ENCODE measurements at regions not wholly inside any gene's neighbourhood (a gene's known extent, or its start where the extent isn't known, plus 50 kb on each side); places are given as distances from the start of the nearest gene placed in this dataset.

DNA sequence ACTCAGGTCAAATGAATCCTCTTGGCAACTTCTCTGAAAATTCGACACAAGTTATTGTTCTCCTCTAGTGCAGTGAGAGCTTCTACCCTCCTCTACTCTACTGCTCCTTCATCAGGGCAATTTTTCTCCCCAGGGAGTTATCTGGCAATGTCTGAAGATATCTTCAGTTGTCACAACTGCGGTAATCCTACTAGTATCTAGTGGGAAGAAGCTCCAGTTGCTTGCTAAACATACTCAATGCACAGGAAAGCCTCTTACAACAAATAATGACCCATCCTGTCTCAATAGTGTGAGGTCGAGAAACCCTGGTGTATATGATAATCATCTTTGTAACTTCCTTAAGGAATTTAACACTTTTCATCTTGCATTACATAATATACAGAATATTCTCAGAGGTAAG, 1147.6 kb downstream of the IGSF11 start:
- in situ Hi-C loops (cut with MboI), result no loop called here
- no peaks in the 10 kb centered on the region for H3K36me3 ChIP-seq (ENCODE audit: control insufficient read depth, insufficient read depth, low read length)

DNA sequence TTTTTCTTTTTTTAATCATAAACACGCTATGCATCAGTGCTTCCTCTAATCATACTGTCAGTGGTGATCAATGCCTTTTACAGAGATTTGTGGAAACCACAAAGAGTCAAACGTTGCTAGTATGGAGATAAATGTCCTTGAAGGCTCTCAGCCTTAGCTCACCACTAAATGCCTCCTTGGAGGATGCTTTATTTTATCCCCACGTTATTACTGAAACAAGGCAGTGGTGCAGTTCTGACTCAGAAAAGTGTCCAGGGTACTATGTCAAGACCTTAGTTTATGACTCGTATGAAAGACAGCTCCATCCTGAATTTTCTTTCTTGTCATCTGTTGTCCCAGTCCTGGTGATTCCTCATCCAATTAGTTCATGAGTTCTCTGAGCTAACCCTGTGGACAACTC, 1146.7 kb downstream of the IGSF11 start:
- in situ Hi-C loops (cut with MboI) (no loop called here), intact Hi-C loops (cut with micrococcal nuclease) (no loop called here)
- Histone ChIP-seq H3K4me3 (no peak overlapping the region), H3K4me1 (replicated peaks in 1 of 2; ENCODE audit: control insufficient read depth in 2 of 2, insufficient read depth in 2 of 2, low read length in 2 of 2) (no peaks in the 10 kb centered on the region), H3K9me3 (replicated peaks; ENCODE audit: control insufficient read depth, insufficient read depth, low read depth, low read length) (no peaks in the 10 kb centered on the region), H3K9ac (ENCODE audit: insufficient read depth in 1 of 2, low read depth in 2 of 2, low read length in 2 of 2) (no peak overlapping the region), H4K20me1 (replicated peaks; ENCODE audit: control insufficient read depth, insufficient read depth, low read length) (no peaks in the 10 kb centered on the region), H3K4me2 (ENCODE audit: insufficient read depth, low read length) (no peak overlapping the region), H3K79me2 (ENCODE audit: control insufficient read depth, insufficient read depth, low read length) (no peaks in the 10 kb centered on the region), H3K27me3 (ENCODE audit: control insufficient read depth in 2 of 2, insufficient read depth in 2 of 2, low read length in 2 of 2) (no peaks in the 10 kb centered on the region), H3K36me3 (ENCODE audit: control insufficient read depth, insufficient read depth, low read length) (no peaks in the 10 kb centered on the region), H2AFZ (ENCODE audit: low read depth, low read length) (no peak overlapping the region), H3K9me1 (ENCODE audit: control insufficient read depth, insufficient read depth, low read length) (no peaks in the 10 kb centered on the region), H3K27ac (ENCODE audit: extremely low read depth, low read depth, low read length) (no peak overlapping the region)
- no peak for FAIRE-seq
- BruUV-seq (replicated peaks), result no TSS peak
- WGBS (ENCODE audit: insufficient coverage, low coverage, missing lambda C conversion rate), result 0% methylated on average over 3 of the region's 4 CpGs
- DNase-seq (ENCODE audit: extremely low read depth in 1 of 4, low spot score in 3 of 4), result no peak
- ChIA-PET CTCF (ENCODE audit: low intra/inter-chr PET ratio) (no interaction called here), POLR2A (no interaction called here)
- no peak for ATAC-seq
- TF ChIP-seq ZNF263 (CRISPR knock-in tag; IDR thresholded peaks at IDR 0.05; ENCODE audit: borderline replicate concordance) (no peak), NEUROD1 (IDR thresholded peaks at IDR 0.05; ENCODE audit: borderline replicate concordance, low read depth, low read length, partially characterized antibody) (no peak), MBD2 (IDR thresholded peaks at IDR 0.05; ENCODE audit: borderline replicate concordance, low read depth) (no peak), STAT5A (IDR thresholded peaks at IDR 0.05; ENCODE audit: borderline replicate concordance, low read length) (no peak), XRCC4 (IDR thresholded peaks at IDR 0.05; ENCODE audit: extremely low read depth, insufficient read depth, insufficient read length) (no peak), ZNF766 (CRISPR knock-in tag; conservative IDR thresholded peaks at IDR 0.05) (no peak)
- TF ChIP-seq, protein P1, sequence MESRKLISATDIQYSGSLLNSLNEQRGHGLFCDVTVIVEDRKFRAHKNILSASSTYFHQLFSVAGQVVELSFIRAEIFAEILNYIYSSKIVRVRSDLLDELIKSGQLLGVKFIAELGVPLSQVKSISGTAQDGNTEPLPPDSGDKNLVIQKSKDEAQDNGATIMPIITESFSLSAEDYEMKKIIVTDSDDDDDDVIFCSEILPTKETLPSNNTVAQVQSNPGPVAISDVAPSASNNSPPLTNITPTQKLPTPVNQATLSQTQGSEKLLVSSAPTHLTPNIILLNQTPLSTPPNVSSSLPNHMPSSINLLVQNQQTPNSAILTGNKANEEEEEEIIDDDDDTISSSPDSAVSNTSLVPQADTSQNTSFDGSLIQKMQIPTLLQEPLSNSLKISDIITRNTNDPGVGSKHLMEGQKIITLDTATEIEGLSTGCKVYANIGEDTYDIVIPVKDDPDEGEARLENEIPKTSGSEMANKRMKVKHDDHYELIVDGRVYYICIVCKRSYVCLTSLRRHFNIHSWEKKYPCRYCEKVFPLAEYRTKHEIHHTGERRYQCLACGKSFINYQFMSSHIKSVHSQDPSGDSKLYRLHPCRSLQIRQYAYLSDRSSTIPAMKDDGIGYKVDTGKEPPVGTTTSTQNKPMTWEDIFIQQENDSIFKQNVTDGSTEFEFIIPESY (CRISPR knock-in tag; IDR thresholded peaks at IDR 0.05), result no peak
- TF ChIP-seq, protein P2, sequence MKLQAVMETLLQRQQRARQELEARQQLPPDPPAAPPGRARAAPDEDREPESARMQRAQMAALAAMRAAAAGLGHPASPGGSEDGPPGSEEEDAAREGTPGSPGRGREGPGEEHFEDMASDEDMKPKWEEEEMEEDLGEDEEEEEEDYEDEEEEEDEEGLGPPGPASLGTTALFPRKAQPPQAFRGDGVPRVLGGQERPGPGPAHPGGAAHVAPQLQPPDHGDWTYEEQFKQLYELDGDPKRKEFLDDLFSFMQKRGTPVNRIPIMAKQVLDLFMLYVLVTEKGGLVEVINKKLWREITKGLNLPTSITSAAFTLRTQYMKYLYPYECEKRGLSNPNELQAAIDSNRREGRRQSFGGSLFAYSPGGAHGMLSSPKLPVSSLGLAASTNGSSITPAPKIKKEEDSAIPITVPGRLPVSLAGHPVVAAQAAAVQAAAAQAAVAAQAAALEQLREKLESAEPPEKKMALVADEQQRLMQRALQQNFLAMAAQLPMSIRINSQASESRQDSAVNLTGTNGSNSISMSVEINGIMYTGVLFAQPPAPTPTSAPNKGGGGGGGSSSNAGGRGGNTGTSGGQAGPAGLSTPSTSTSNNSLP (IDR thresholded peaks at IDR 0.05; ENCODE audit: borderline replicate concordance, low read depth, low read length), result no peak

More for the DNA sequence above, 1147.6 kb downstream of the IGSF11 start:
- no peak overlapping the region for H3K9ac ChIP-seq (ENCODE audit: insufficient read depth in 1 of 2, low read depth in 2 of 2, low read length in 2 of 2)
- intact Hi-C loops (cut with micrococcal nuclease), result no loop called here
- no peaks in the 10 kb centered on the region for H3K9me3 ChIP-seq (replicated peaks; ENCODE audit: control insufficient read depth, insufficient read depth, low read depth, low read length)
- no peaks in the 10 kb centered on the region for H3K9me1 ChIP-seq (ENCODE audit: control insufficient read depth, insufficient read depth, low read length)
- no peak overlapping the region for H3K4me3 ChIP-seq
- no peaks in the 10 kb centered on the region for H4K20me1 ChIP-seq (replicated peaks; ENCODE audit: control insufficient read depth, insufficient read depth, low read length)
- no peaks in the 10 kb centered on the region for H3K27me3 ChIP-seq (ENCODE audit: control insufficient read depth in 2 of 2, insufficient read depth in 2 of 2, low read length in 2 of 2)
- no peaks in the 10 kb centered on the region for H3K4me1 ChIP-seq (replicated peaks in 1 of 2; ENCODE audit: control insufficient read depth in 2 of 2, insufficient read depth in 2 of 2, low read length in 2 of 2)
- H3K27ac ChIP-seq (ENCODE audit: extremely low read depth, low read depth, low read length), result no peak overlapping the region
- H3K4me2 ChIP-seq (ENCODE audit: insufficient read depth, low read length), result no peak overlapping the region
- CTCF ChIA-PET (ENCODE audit: low intra/inter-chr PET ratio), result no interaction called here
- TF ChIP-seq CCNT2 (IDR thresholded peaks at IDR 0.05; ENCODE audit: borderline replicate concordance, extremely low read depth, insufficient read length, low read depth, low read length) (no peak), ZSCAN29 (IDR thresholded peaks at IDR 0.05) (no peak), ZNF583 (CRISPR knock-in tag; IDR thresholded peaks at IDR 0.05) (no peak), SRSF9 (IDR thresholded peaks at IDR 0.05; ENCODE audit: borderline replicate concordance, low read depth, low read length) (no peak), CHCHD3 (CRISPR knock-in tag; IDR thresholded peaks at IDR 0.05) (no peak)
- TF ChIP-seq, protein P3, sequence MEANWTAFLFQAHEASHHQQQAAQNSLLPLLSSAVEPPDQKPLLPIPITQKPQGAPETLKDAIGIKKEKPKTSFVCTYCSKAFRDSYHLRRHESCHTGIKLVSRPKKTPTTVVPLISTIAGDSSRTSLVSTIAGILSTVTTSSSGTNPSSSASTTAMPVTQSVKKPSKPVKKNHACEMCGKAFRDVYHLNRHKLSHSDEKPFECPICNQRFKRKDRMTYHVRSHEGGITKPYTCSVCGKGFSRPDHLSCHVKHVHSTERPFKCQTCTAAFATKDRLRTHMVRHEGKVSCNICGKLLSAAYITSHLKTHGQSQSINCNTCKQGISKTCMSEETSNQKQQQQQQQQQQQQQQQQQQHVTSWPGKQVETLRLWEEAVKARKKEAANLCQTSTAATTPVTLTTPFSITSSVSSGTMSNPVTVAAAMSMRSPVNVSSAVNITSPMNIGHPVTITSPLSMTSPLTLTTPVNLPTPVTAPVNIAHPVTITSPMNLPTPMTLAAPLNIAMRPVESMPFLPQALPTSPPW (CRISPR knock-in tag; IDR thresholded peaks at IDR 0.05), result no peak
- DNase-seq (ENCODE audit: extremely low read depth in 1 of 4, low spot score in 3 of 4), result no peak
- BruUV-seq (replicated peaks), result no TSS peak
- H3K79me2 ChIP-seq (ENCODE audit: control insufficient read depth, insufficient read depth, low read length), result no peaks in the 10 kb centered on the region
- no peak for FAIRE-seq
- POLR2A ChIA-PET, result no interaction called here
- WGBS (ENCODE audit: insufficient coverage, low coverage, missing lambda C conversion rate), result 0% methylated on average over 3 of the region's 3 CpGs
- no peak for ATAC-seq
- no peak overlapping the region for H2AFZ ChIP-seq (ENCODE audit: low read depth, low read length)

Measured in K562 (cell line).